ENCODE measurements at regions not wholly inside any gene's neighbourhood (a gene's known extent, or its start where the extent isn't known, plus 50 kb on each side); places are given as distances from the start of the nearest gene placed in this dataset.

GRCh38 chr12:89954259-89954658 lies 245.6 kb upstream of the ATP2B1 start:
- H3K4me3 ChIP-seq = no peak overlapping the region
- WGBS, 2 donors = 97 to 98% methylated on average over 3 of the region's 3 CpGs
- H3K27me3 ChIP-seq (ENCODE audit: control insufficient read depth in 3 of 3, insufficient read depth in 3 of 3, low read length in 2 of 3) = no peaks in the 10 kb centered on the region
- H3K9ac ChIP-seq (ENCODE audit: insufficient read depth in 1 of 2, low read length in 2 of 2) = no peak overlapping the region
- no peak for ATAC-seq (ENCODE audit: insufficient read depth, low FRiP score)
- no peak for TF ChIP-seq CTCF (IDR thresholded peaks at IDR 0.05; ENCODE audit: control extremely low read depth, extremely low read depth)
- H3K36me3 ChIP-seq (ENCODE audit: control insufficient read depth in 4 of 4, insufficient read depth in 4 of 4, low read length in 4 of 4) = no peaks in the 10 kb centered on the region
- no peak overlapping the region for H3K27ac ChIP-seq (ENCODE audit: low read depth in 1 of 2, low read length in 1 of 2)
- no peak for DNase-seq
- H3K4me1 ChIP-seq (ENCODE audit: control insufficient read depth in 5 of 5, insufficient read depth in 5 of 5, low read length in 5 of 5) = peaks cover 0 to 14% (median 0%) of the 10 kb centered on the region in 5 donors
- H3K9me3 ChIP-seq (ENCODE audit: control insufficient read depth in 4 of 4, insufficient read depth in 3 of 4, low read length in 3 of 4) = no peaks in the 10 kb centered on the region

GRCh38 chr12:89951694-89952060 lies 243.0 kb upstream of the ATP2B1 start:
- ATAC-seq (ENCODE audit: insufficient read depth, low FRiP score) = no peak
- no peaks in the 10 kb centered on the region for H3K9me3 ChIP-seq (ENCODE audit: control insufficient read depth in 4 of 4, insufficient read depth in 3 of 4, low read length in 3 of 4)
- H3K36me3 ChIP-seq (ENCODE audit: control insufficient read depth in 4 of 4, insufficient read depth in 4 of 4, low read length in 4 of 4) = no peaks in the 10 kb centered on the region
- H3K27ac ChIP-seq (ENCODE audit: low read depth in 1 of 2, low read length in 1 of 2) = no peak overlapping the region
- 73 to 95% methylated on average over 2 of the region's 2 CpGs for WGBS, 2 donors
- no peak for TF ChIP-seq CTCF (IDR thresholded peaks at IDR 0.05; ENCODE audit: control extremely low read depth, extremely low read depth)
- no peak overlapping the region for H3K4me3 ChIP-seq
- no peak for DNase-seq
- no peaks in the 10 kb centered on the region for H3K27me3 ChIP-seq (ENCODE audit: control insufficient read depth in 3 of 3, insufficient read depth in 3 of 3, low read length in 2 of 3)
- peaks cover 0 to 38% (median 10%) of the 10 kb centered on the region in 5 donors for H3K4me1 ChIP-seq (ENCODE audit: control insufficient read depth in 5 of 5, insufficient read depth in 5 of 5, low read length in 5 of 5)
- H3K9ac ChIP-seq (ENCODE audit: insufficient read depth in 1 of 2, low read length in 2 of 2) = no peak overlapping the region

- Histone ChIP-seq H3K9me3 (ENCODE audit: control insufficient read depth in 4 of 4, insufficient read depth in 3 of 4, low read length in 3 of 4) (no peaks in the 10 kb centered on the region), H3K27ac (ENCODE audit: low read depth in 1 of 2, low read length in 1 of 2) (no peak overlapping the region), H3K36me3 (ENCODE audit: control insufficient read depth in 4 of 4, insufficient read depth in 4 of 4, low read length in 4 of 4) (no peaks in the 10 kb centered on the region), H3K4me1 (ENCODE audit: control insufficient read depth in 5 of 5, insufficient read depth in 5 of 5, low read length in 5 of 5) (peaks cover 0 to 44% (median 10%) of the 10 kb centered on the region in 5 donors), H3K4me3 (no peak overlapping the region), H3K9ac (ENCODE audit: insufficient read depth in 1 of 2, low read length in 2 of 2) (no peak overlapping the region), H3K27me3 (ENCODE audit: control insufficient read depth in 3 of 3, insufficient read depth in 3 of 3, low read length in 2 of 3) (no peaks in the 10 kb centered on the region)
- DNase-seq (no peak), ATAC-seq (ENCODE audit: insufficient read depth, low FRiP score) (no peak)
- WGBS, 2 donors = 76 to 82% methylated on average over 2 of the region's 2 CpGs
- TF ChIP-seq CTCF (IDR thresholded peaks at IDR 0.05; ENCODE audit: control extremely low read depth, extremely low read depth) = no peak
Measured at GRCh38 chr12:89951050-89951693, 242.5 kb upstream of the ATP2B1 start.

GRCh38 chr12:89950421-89950820 lies 241.8 kb upstream of the ATP2B1 start:
- DNase-seq = peak in 1 of 3 donors; percentile 46
- H3K9me3 ChIP-seq (ENCODE audit: control insufficient read depth in 4 of 4, insufficient read depth in 3 of 4, low read length in 3 of 4) = no peaks in the 10 kb centered on the region
- TF ChIP-seq CTCF (IDR thresholded peaks at IDR 0.05; ENCODE audit: control extremely low read depth, extremely low read depth) = no peak
- no peak for ATAC-seq (ENCODE audit: insufficient read depth, low FRiP score)
- WGBS, 2 donors = 37 to 66% methylated on average over 1 of the region's 1 CpG
- H3K9ac ChIP-seq (ENCODE audit: insufficient read depth in 1 of 2, low read length in 2 of 2) = no peak overlapping the region
- H3K4me3 ChIP-seq = no peak overlapping the region
- peaks cover 0 to 45% (median 10%) of the 10 kb centered on the region in 5 donors for H3K4me1 ChIP-seq (ENCODE audit: control insufficient read depth in 5 of 5, insufficient read depth in 5 of 5, low read length in 5 of 5)
- no peaks in the 10 kb centered on the region for H3K27me3 ChIP-seq (ENCODE audit: control insufficient read depth in 3 of 3, insufficient read depth in 3 of 3, low read length in 2 of 3)
- H3K36me3 ChIP-seq (ENCODE audit: control insufficient read depth in 4 of 4, insufficient read depth in 4 of 4, low read length in 4 of 4) = no peaks in the 10 kb centered on the region
- H3K27ac ChIP-seq (ENCODE audit: low read depth in 1 of 2, low read length in 1 of 2) = no peak overlapping the region

All from lung (tissue), 11 donors.